ENCODE measurements at regions not wholly inside any gene's neighbourhood (a gene's known extent, or its start where the extent isn't known, plus 50 kb on each side); places are given as distances from the start of the nearest gene placed in this dataset.

DNA sequence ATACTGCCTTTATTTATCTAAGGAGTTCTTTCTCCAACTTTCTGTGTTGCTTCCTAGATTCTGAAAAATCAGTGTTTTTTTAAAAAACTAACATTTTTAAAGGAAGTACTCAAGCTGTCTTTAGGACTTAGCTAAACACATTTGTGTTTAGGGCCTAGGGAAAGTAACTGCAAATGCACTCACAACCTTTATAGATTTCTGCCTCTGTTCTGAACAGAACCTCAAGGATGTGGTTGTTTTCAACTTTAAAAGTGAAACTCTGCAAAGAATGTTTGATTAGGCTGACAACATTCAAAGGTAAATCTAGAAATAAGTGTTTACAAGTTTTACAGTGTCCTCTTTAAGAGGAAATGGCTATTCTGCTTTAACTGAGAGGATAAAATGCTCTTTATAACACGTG lies 55.4 kb upstream of the CNTN5 start (continued):
- TF ChIP-seq, protein P1, sequence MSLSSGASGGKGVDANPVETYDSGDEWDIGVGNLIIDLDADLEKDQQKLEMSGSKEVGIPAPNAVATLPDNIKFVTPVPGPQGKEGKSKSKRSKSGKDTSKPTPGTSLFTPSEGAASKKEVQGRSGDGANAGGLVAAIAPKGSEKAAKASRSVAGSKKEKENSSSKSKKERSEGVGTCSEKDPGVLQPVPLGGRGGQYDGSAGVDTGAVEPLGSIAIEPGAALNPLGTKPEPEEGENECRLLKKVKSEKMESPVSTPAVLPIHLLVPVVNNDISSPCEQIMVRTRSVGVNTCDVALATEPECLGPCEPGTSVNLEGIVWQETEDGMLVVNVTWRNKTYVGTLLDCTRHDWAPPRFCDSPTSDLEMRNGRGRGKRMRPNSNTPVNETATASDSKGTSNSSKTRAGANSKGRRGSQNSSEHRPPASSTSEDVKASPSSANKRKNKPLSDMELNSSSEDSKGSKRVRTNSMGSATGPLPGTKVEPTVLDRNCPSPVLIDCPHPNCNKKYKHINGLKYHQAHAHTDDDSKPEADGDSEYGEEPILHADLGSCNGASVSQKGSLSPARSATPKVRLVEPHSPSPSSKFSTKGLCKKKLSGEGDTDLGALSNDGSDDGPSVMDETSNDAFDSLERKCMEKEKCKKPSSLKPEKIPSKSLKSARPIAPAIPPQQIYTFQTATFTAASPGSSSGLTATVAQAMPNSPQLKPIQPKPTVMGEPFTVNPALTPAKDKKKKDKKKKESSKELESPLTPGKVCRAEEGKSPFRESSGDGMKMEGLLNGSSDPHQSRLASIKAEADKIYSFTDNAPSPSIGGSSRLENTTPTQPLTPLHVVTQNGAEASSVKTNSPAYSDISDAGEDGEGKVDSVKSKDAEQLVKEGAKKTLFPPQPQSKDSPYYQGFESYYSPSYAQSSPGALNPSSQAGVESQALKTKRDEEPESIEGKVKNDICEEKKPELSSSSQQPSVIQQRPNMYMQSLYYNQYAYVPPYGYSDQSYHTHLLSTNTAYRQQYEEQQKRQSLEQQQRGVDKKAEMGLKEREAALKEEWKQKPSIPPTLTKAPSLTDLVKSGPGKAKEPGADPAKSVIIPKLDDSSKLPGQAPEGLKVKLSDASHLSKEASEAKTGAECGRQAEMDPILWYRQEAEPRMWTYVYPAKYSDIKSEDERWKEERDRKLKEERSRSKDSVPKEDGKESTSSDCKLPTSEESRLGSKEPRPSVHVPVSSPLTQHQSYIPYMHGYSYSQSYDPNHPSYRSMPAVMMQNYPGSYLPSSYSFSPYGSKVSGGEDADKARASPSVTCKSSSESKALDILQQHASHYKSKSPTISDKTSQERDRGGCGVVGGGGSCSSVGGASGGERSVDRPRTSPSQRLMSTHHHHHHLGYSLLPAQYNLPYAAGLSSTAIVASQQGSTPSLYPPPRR (CRISPR knock-in tag; IDR thresholded peaks at IDR 0.05; ENCODE audit: borderline replicate concordance) = no peak
- no peak for TF ChIP-seq SIN3B (IDR thresholded peaks at IDR 0.05; ENCODE audit: low read depth)
- no peak for TF ChIP-seq L3MBTL2 (IDR thresholded peaks at IDR 0.05)
- TF ChIP-seq HIVEP1 (CRISPR knock-in tag; IDR thresholded peaks at IDR 0.05) = no peak

DNA sequence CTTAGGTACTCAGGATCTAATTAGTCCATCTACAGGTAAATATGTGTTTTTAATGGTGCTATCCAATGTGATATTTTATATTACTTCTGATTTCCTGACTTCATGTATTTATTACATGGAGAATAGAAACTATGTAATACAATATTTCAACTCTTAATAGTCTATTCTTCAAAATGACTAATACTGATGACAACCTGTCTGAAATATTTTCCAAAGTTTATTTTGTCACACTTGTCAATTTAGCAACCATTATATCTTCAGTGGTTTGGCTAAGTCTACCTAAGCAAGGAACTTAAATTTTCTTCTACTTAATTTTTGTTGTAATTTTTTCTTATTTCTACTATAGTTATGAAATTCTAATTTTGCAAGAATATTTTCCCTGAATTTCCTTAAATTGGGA lies 55.0 kb upstream of the CNTN5 start:
- H3K4me3 ChIP-seq = no peak overlapping the region
- no peak overlapping the region for H3K27ac ChIP-seq (ENCODE audit: extremely low read depth, low read depth, low read length)
- in situ Hi-C loops (cut with MboI) (no loop called here), intact Hi-C loops (cut with micrococcal nuclease) (no loop called here)
- no peaks in the 10 kb centered on the region for H4K20me1 ChIP-seq (replicated peaks; ENCODE audit: control insufficient read depth, insufficient read depth, low read length)
- FAIRE-seq = no peak
- H3K27me3 ChIP-seq (ENCODE audit: control insufficient read depth in 2 of 2, insufficient read depth in 2 of 2, low read length in 2 of 2) = no peaks in the 10 kb centered on the region
- no peaks in the 10 kb centered on the region for H3K9me1 ChIP-seq (ENCODE audit: control insufficient read depth, insufficient read depth, low read length)
- no peaks in the 10 kb centered on the region for H3K4me1 ChIP-seq (replicated peaks in 1 of 2; ENCODE audit: control insufficient read depth in 2 of 2, insufficient read depth in 2 of 2, low read length in 2 of 2)
- H3K4me2 ChIP-seq (ENCODE audit: insufficient read depth, low read length) = no peak overlapping the region
- H3K9ac ChIP-seq (ENCODE audit: insufficient read depth in 1 of 2, low read depth in 2 of 2, low read length in 2 of 2) = no peak overlapping the region
- no peaks in the 10 kb centered on the region for H3K36me3 ChIP-seq (ENCODE audit: control insufficient read depth, insufficient read depth, low read length)
- DNase-seq (ENCODE audit: extremely low read depth in 1 of 4, low spot score in 3 of 4) = no peak
- no peak overlapping the region for H2AFZ ChIP-seq (ENCODE audit: low read depth, low read length)
- POLR2A ChIA-PET = no interaction called here
- ATAC-seq = no peak
- no peaks in the 10 kb centered on the region for H3K9me3 ChIP-seq (replicated peaks; ENCODE audit: control insufficient read depth, insufficient read depth, low read depth, low read length)
- CTCF ChIA-PET (ENCODE audit: low intra/inter-chr PET ratio) = no interaction called here
- TF ChIP-seq, protein P2, sequence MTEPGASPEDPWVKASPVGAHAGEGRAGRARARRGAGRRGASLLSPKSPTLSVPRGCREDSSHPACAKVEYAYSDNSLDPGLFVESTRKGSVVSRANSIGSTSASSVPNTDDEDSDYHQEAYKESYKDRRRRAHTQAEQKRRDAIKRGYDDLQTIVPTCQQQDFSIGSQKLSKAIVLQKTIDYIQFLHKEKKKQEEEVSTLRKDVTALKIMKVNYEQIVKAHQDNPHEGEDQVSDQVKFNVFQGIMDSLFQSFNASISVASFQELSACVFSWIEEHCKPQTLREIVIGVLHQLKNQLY (CRISPR knock-in tag; conservative IDR thresholded peaks at IDR 0.05) = no peak
- TF ChIP-seq, protein P3, sequence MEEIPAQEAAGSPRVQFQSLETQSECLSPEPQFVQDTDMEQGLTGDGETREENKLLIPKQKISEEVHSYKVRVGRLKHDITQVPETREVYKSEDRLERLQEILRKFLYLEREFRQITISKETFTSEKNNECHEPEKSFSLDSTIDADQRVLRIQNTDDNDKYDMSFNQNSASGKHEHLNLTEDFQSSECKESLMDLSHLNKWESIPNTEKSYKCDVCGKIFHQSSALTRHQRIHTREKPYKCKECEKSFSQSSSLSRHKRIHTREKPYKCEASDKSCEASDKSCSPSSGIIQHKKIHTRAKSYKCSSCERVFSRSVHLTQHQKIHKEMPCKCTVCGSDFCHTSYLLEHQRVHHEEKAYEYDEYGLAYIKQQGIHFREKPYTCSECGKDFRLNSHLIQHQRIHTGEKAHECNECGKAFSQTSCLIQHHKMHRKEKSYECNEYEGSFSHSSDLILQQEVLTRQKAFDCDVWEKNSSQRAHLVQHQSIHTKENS (CRISPR knock-in tag; IDR thresholded peaks at IDR 0.05) = no peak
- H3K79me2 ChIP-seq (ENCODE audit: control insufficient read depth, insufficient read depth, low read length) = no peaks in the 10 kb centered on the region
- BruUV-seq (replicated peaks) = no TSS peak

All from K562 (cell line).